SU-DHL-6 (cell line): ENCODE measurements at regions not wholly inside any gene's neighbourhood (a gene's known extent, or its start where the extent isn't known, plus 50 kb on each side); places are given as distances from the start of the nearest gene placed in this dataset.

Experiments
- H2AFZ ChIP-seq: fragments of 200-600 bp; sonication (generic); 2 replicates; pipeline ENCODE4 v1.6.1; 2014; ENCODE audit warnings: low read depth, mild to moderate bottlenecking, moderate library complexity, mixed read lengths, antibody characterized with exemption, low read length; ENCODE audit not compliant: severe bottlenecking
- H3F3A ChIP-seq: fragments of 200-600 bp; shearing (Covaris generic); 2 replicates; pipeline ENCODE4 v1.6.0; 2016; ENCODE audit warnings: antibody characterized with exemption, mild to moderate bottlenecking; ENCODE audit not compliant: insufficient read depth
- H3K27ac ChIP-seq: fragments of 200-600 bp; sonication (generic); 2 replicates; pipeline ENCODE4 v1.5.1; 2016; ENCODE audit warnings: low read depth, mild to moderate bottlenecking, low read length, moderate library complexity, mixed read lengths
- H3K27me3 ChIP-seq: fragments of 200-600 bp; sonication (generic), shearing (Covaris generic); 2 replicates; pipeline ENCODE4 v1.6.0; 2014; ENCODE audit warnings: mild to moderate bottlenecking, low read length
- H3K36me3 ChIP-seq: fragments of 200-600 bp; sonication (generic); 2 replicates; pipeline ENCODE4 v1.6.1; 2014; ENCODE audit warnings: mild to moderate bottlenecking, low read length, mixed read lengths
- H3K4me2 ChIP-seq: fragments of 300-600, 200-600 bp; shearing (Covaris generic), sonication (generic); 2 replicates; pipeline ENCODE4 v1.6.0; 2014; ENCODE audit warnings: low read length, low read depth, mild to moderate bottlenecking; ENCODE audit not compliant: poor library complexity, severe bottlenecking
- H3K4me3 ChIP-seq: fragments of 200-600 bp; sonication (generic); 2 replicates; pipeline ENCODE4 v1.5.1; 2014; ENCODE audit warnings: antibody characterized with exemption, low read length, mild to moderate bottlenecking, mixed read lengths; ENCODE audit not compliant: insufficient read depth, poor library complexity, severe bottlenecking
- H3K79me2 ChIP-seq: fragments of 200-600 bp; sonication (generic); 2 replicates; pipeline ENCODE4 v1.6.1; 2014; ENCODE audit warnings: mild to moderate bottlenecking, low read length, moderate library complexity; ENCODE audit not compliant: insufficient read depth
- H3K9ac ChIP-seq: fragments of 200-600 bp; sonication (generic); 2 replicates; pipeline ENCODE4 v1.7.0; 2014; ENCODE audit warnings: mild to moderate bottlenecking, low read length
- H3K9me2 ChIP-seq: fragments of 200-600 bp; sonication (generic); replicated peaks from 2 replicates; pipeline ENCODE4 v1.6.1; 2014; ENCODE audit warnings: low read length; ENCODE audit not compliant: insufficient read depth
- H3K9me3 ChIP-seq: fragments of 200-600 bp; sonication (generic); 2 replicates; pipeline ENCODE4 v1.6.1; 2014; ENCODE audit warnings: low read length, mixed read lengths; ENCODE audit not compliant: insufficient read depth
- H4K20me1 ChIP-seq: fragments of 200-600 bp; sonication (generic); 2 replicates; pipeline ENCODE4 v1.6.1; 2014; ENCODE audit warnings: low read depth, mild to moderate bottlenecking, antibody characterized with exemption, low read length, moderate library complexity, mixed read lengths
- CTCF ChIP-seq: fragments of 200-600 bp; sonication (generic); IDR thresholded peaks from one replicate; pipeline ENCODE4 v1.5.1; 2017; ENCODE audit warnings: antibody characterized with exemption, mild to moderate bottlenecking, low read length, moderate library complexity; ENCODE audit not compliant: insufficient read depth, poor library complexity, severe bottlenecking
- EZH2phosphoT487 ChIP-seq: fragments of 200-600 bp; sonication (generic), shearing (Covaris generic); conservative IDR thresholded peaks from 2 replicates; pipeline ENCODE4 v1.6.1; 2018; ENCODE audit warnings: mild to moderate bottlenecking, antibody characterized with exemption, low read length, moderate library complexity, mixed read lengths

- Histone ChIP-seq H3K36me3 (no peaks in the 10 kb centered on the region), H3F3A (no peaks in the 10 kb centered on the region)
These were observed 102.0 kb upstream of the TRABD2B start for GRCh38 chr1:48099072-48099773.

GRCh38 chr1:48093696-48094528 lies 96.7 kb upstream of the TRABD2B start:
- Histone ChIP-seq H3F3A (no peaks in the 10 kb centered on the region), H3K4me3 (no peak overlapping the region), H3K9me2 (no peaks in the 10 kb centered on the region), H3K27me3 (no peaks in the 10 kb centered on the region), H3K27ac (no peak overlapping the region), H3K4me2 (no peak overlapping the region), H3K79me2 (no peaks in the 10 kb centered on the region), H4K20me1 (no peaks in the 10 kb centered on the region), H2AFZ (no peak overlapping the region), H3K9ac (no peak overlapping the region), H3K36me3 (no peaks in the 10 kb centered on the region), H3K9me3 (no peaks in the 10 kb centered on the region)
- TF ChIP-seq EZH2phosphoT487 (no peak), CTCF (peak; percentile 64)

More at GRCh38 chr1:48099072-48099773, 102.0 kb upstream of the TRABD2B start:
- Histone ChIP-seq H3K9me3 (no peaks in the 10 kb centered on the region), H3K27me3 (no peaks in the 10 kb centered on the region), H3K27ac (no peak overlapping the region), H3K79me2 (no peaks in the 10 kb centered on the region), H2AFZ (no peak overlapping the region), H3K4me2 (no peak overlapping the region), H3K4me3 (no peak overlapping the region), H3K9me2 (no peaks in the 10 kb centered on the region), H4K20me1 (no peaks in the 10 kb centered on the region), H3K9ac (no peak overlapping the region)
- TF ChIP-seq EZH2phosphoT487 (no peak), CTCF (no peak)

DNA sequence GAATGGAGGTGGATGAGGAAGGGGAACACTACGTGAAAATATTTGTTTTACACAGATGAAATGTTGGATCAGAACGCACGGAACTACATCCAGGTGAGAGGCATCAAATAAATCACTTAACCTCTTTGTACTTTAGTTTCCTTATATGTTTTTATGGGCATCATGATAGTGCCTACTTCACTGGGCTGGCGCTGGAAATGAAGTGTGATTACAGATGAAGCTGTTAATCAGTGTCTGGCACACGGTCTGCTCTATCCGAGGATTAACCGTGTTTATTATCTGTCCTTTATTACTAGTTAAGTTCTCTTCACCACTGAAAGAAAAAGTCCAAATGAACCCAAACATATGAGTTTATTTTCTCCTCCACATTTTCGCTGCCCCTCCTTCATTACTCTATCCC lies 96.0 kb upstream of the TRABD2B start:
- H3K4me2 ChIP-seq, result no peak overlapping the region
- H3K79me2 ChIP-seq, result no peaks in the 10 kb centered on the region
- H4K20me1 ChIP-seq, result no peaks in the 10 kb centered on the region
- H3K27ac ChIP-seq, result no peak overlapping the region
- H3F3A ChIP-seq, result no peaks in the 10 kb centered on the region
- no peaks in the 10 kb centered on the region for H3K9me3 ChIP-seq
- H3K36me3 ChIP-seq, result no peaks in the 10 kb centered on the region
- no peaks in the 10 kb centered on the region for H3K27me3 ChIP-seq
- H2AFZ ChIP-seq, result no peak overlapping the region
- no peak overlapping the region for H3K9ac ChIP-seq
- no peak overlapping the region for H3K4me3 ChIP-seq
- no peak for TF ChIP-seq EZH2phosphoT487
- TF ChIP-seq CTCF, result no peak
- H3K9me2 ChIP-seq, result no peaks in the 10 kb centered on the region
